GM10248 (cell line): ENCODE measurements at regions not wholly inside any gene's neighbourhood (a gene's known extent, or its start where the extent isn't known, plus 50 kb on each side); places are given as distances from the start of the nearest gene placed in this dataset.

Source experiments
- CTCF ChIA-PET: fragments of 300-600 bp; sonication (Branson Sonifier 250); formaldehyde crosslinking; extraction: SDS; loops from one replicate; lab custom pipeline; 2021; ENCODE audit warnings: antibody characterized with exemption; lab: Yijun Ruan, JAX
- POLR2A ChIA-PET: fragments of 350-650 bp; sonication (Branson Sonifier 250); formaldehyde crosslinking; extraction: SDS; loops from one replicate; lab custom pipeline; 2020; ENCODE audit warnings: antibody characterized with exemption; lab: Yijun Ruan, JAX
- DNase-seq: peaks from one replicate; pipeline ENCODE4 v3.0.0; 2012; ENCODE audit errors: extremely low spot score
- CTCF ChIP-seq: IDR thresholded peaks from 2 replicates; pipeline ENCODE4 v1.5.1; 2012; ENCODE audit warnings: mild to moderate bottlenecking, low read depth; ENCODE audit errors: extremely low read depth, missing control alignments, control extremely low read depth

- DNase-seq = no peak
- no peak for TF ChIP-seq CTCF
- POLR2A ChIA-PET = no interaction called here
- CTCF ChIA-PET = interaction anchor here (1.2 kb wide), 1 partner anchor 15 kb away, joined by 3 read pairs; no protein-coding TSS in a partner anchor
These were observed 296.8 kb downstream of the SMARCA2 start for GRCh38 chr9:2311920-2312319.

GRCh38 chr9:2313512-2313911 is 298.4 kb downstream of the SMARCA2 start:
- POLR2A ChIA-PET = no interaction called here
- DNase-seq = no peak
- no peak for TF ChIP-seq CTCF
- CTCF ChIA-PET = no interaction called here

- DNase-seq = no peak
- CTCF ChIA-PET = no interaction called here
- no peak for TF ChIP-seq CTCF
- POLR2A ChIA-PET = no interaction called here
These were observed 302.4 kb downstream of the SMARCA2 start for GRCh38 chr9:2317591-2317990.

GRCh38 chr9:2319421-2319820 is 302.2 kb upstream of the VLDLR start:
- DNase-seq = no peak
- CTCF ChIA-PET = interaction anchor here (1.1 kb wide), 2 partner anchors 41 to 59 kb away, joined by 3 read pairs; no protein-coding TSS in a partner anchor
- POLR2A ChIA-PET = no interaction called here
- TF ChIP-seq CTCF = no peak

- ChIA-PET POLR2A (no interaction called here), CTCF (interaction anchor here (1.1 kb wide), 2 partner anchors 40 to 58 kb away, joined by 3 read pairs; no protein-coding TSS in a partner anchor)
- DNase-seq = no peak
- no peak for TF ChIP-seq CTCF
These were observed 301.5 kb upstream of the VLDLR start for GRCh38 chr9:2320114-2320513.

- no peak for TF ChIP-seq CTCF
- CTCF ChIA-PET = no interaction called here
- POLR2A ChIA-PET = no interaction called here
- no peak for DNase-seq
These were observed 301.0 kb upstream of the VLDLR start for GRCh38 chr9:2320632-2321031.
